Peyer's patch (tissue), 4 donors: ENCODE measurements at regions not wholly inside any gene's neighbourhood (a gene's known extent, or its start where the extent isn't known, plus 50 kb on each side); places are given as distances from the start of the nearest gene placed in this dataset.

Experiments
- DNase-seq, 3 donors: peaks; one replicate each; pipeline ENCODE4 v3.0.0-alpha.2; 2017 to 2019
- H3K27ac ChIP-seq, 4 donors: fragments of 200-600 bp; sonication (generic); one replicate each; pipeline ENCODE4 v1.5.1; 2016 to 2019
- H3K27me3 ChIP-seq, 2 donors: fragments of 200-600 bp; sonication (generic); one replicate each; pipeline ENCODE4 v1.5.1; 2019
- H3K36me3 ChIP-seq, 3 donors: fragments of 200-600 bp; sonication (generic); one replicate each; pipeline ENCODE4 v1.5.1; 2016 to 2019
- H3K4me1 ChIP-seq, 4 donors: fragments of 200-600 bp; sonication (generic); one replicate each; pipeline ENCODE4 v1.5.1; 2016 to 2019
- H3K4me3 ChIP-seq, 4 donors: fragments of 200-600 bp; sonication (generic); 1 replicate in 3 of 4; 2 replicates in 1 of 4; pipeline ENCODE4 v1.5.1; 2016 to 2019; ENCODE audit warnings: mild to moderate bottlenecking in 1 of 4
- H3K9me3 ChIP-seq, 4 donors: fragments of 200-600 bp; sonication (generic); one replicate each; pipeline ENCODE4 v1.5.1; 2016 to 2019; ENCODE audit warnings: mild to moderate bottlenecking in 1 of 4
- CTCF ChIP-seq, 6 experiments: fragments of 450-650 bp in 4 of 6; fragments of 200-600 bp in 2 of 6; sonication (generic) in 1 of 6; IDR thresholded peaks; one replicate each; pipeline ENCODE4 v1.5.1; 2017 to 2019; ENCODE audit warnings: antibody characterized with exemption in 6 of 6, mild to moderate bottlenecking in 3 of 6, moderate library complexity in 1 of 6
- POLR2A ChIP-seq, 2 donors: fragments of 450-650 bp; IDR thresholded peaks; one replicate each; pipeline ENCODE4 v1.5.1; 2017; ENCODE audit warnings: antibody characterized with exemption in 2 of 2, mild to moderate bottlenecking in 2 of 2, moderate library complexity in 2 of 2

DNA sequence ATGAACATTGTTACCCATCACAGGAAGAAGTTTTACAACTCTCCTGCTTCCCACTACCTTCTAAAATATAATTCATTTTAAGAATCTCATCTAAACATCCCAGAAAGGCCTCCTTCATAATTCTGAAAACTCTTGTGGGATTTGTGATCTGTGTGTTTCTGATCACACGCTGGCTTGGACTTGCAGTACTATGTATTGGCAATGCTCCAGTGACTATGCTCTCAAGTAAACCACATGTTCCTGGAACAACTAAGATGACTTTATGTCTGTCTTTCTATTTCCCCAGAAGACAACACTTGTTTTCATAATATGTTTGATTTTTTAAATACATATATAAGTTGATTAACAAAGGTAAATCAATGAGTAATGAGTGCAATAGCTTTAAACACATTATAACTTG is 376.6 kb upstream of the NETO1 start:
- Histone ChIP-seq H3K27ac (no peak overlapping the region), H3K4me1 (no peaks in the 10 kb centered on the region), H3K36me3 (no peaks in the 10 kb centered on the region), H3K4me3 (no peak overlapping the region), H3K9me3 (peaks cover 0 to 4% (median 0%) of the 10 kb centered on the region in 4 donors), H3K27me3 (no peaks in the 10 kb centered on the region)
- TF ChIP-seq CTCF (IDR thresholded peaks at IDR 0.05) (no peak), POLR2A (IDR thresholded peaks at IDR 0.05) (no peak)
- DNase-seq = no peak

- Histone ChIP-seq H3K27ac (no peak overlapping the region), H3K36me3 (no peaks in the 10 kb centered on the region), H3K9me3 (peaks cover 0 to 4% (median 0%) of the 10 kb centered on the region in 4 donors), H3K4me1 (no peaks in the 10 kb centered on the region), H3K27me3 (no peaks in the 10 kb centered on the region), H3K4me3 (no peak overlapping the region)
- no peak for TF ChIP-seq CTCF (IDR thresholded peaks at IDR 0.05)
- no peak for DNase-seq
Observed at GRCh38 chr18:73240899-73241298, 373.1 kb upstream of the NETO1 start.

DNA sequence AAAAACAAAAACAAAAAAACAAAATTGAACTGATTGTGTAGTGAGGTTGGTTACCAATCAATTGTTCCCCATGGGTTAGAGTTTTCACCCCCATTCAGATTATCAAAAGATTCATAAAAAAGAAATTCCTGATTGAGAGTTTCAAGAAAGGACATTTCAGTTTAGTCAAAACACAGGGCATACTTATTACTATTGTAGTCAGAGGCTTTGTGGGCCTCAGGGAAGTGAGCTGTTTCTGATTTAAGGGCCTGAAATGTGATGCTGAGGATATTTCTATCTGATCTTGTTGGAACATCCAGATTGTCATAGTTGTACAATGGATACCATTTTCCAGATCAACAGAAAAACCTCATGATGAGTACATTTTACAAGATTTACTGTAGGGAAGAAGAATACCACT is 368.1 kb upstream of the NETO1 start:
- TF ChIP-seq CTCF (IDR thresholded peaks at IDR 0.05) (no peak), POLR2A (IDR thresholded peaks at IDR 0.05) (no peak)
- DNase-seq = no peak
- Histone ChIP-seq H3K36me3 (no peaks in the 10 kb centered on the region), H3K4me3 (no peak overlapping the region), H3K4me1 (no peaks in the 10 kb centered on the region), H3K9me3 (no peaks in the 10 kb centered on the region), H3K27ac (no peak overlapping the region), H3K27me3 (no peaks in the 10 kb centered on the region)

DNA sequence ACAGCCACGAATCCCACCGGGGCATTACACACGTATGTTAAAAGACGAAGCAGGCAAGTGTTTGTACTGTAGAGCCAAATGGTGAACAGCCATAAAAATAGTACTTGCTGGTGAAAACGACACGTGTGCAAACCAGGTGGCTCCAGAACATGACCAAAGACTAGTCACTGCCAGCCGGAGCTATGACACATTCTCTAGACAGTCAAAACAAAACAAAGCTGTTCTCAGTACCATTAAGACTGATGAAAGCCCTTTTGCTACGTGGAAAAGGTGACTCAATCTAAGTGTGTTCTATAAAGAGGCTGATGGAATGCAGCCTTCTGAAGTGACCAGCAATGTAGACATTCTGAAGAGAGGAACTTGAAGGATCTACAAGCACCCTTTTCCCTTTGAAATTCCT is 367.7 kb upstream of the NETO1 start:
- Histone ChIP-seq H3K4me3 (no peak overlapping the region), H3K36me3 (no peaks in the 10 kb centered on the region), H3K27me3 (no peaks in the 10 kb centered on the region), H3K27ac (no peak overlapping the region), H3K9me3 (no peaks in the 10 kb centered on the region), H3K4me1 (no peaks in the 10 kb centered on the region)
- no peak for DNase-seq
- TF ChIP-seq CTCF (IDR thresholded peaks at IDR 0.05) (no peak), POLR2A (IDR thresholded peaks at IDR 0.05) (no peak)

DNA sequence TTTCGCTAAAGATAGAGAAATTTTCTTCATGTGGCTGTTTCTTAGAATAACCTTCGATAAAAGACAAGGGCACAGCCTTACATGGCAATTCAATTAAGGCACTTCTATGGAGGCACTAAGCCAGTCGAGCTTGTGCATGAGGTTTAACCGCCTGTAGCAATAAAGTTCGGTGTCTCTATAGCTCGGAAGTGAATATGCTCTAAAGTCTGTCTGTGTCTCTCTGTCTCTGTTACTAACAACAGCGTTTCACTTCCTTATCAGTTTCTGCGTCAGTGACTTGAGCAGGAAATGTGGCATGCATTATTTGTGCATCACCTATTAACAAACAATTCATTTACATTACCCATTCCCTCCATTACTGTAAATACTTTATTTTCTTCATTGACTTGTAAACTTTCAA is 365.1 kb upstream of the NETO1 start:
- H3K4me3 ChIP-seq = no peak overlapping the region
- H3K27me3 ChIP-seq = no peaks in the 10 kb centered on the region
- no peak for DNase-seq
- no peaks in the 10 kb centered on the region for H3K4me1 ChIP-seq
- no peaks in the 10 kb centered on the region for H3K36me3 ChIP-seq
- H3K9me3 ChIP-seq = no peaks in the 10 kb centered on the region
- no peak for TF ChIP-seq POLR2A (IDR thresholded peaks at IDR 0.05)
- H3K27ac ChIP-seq = no peak overlapping the region

GRCh38 chr18:73220663-73221062 is 352.9 kb upstream of the NETO1 start:
- no peak for DNase-seq
- H3K27me3 ChIP-seq = no peaks in the 10 kb centered on the region
- peaks cover 0 to 8% (median 0%) of the 10 kb centered on the region in 4 donors for H3K9me3 ChIP-seq
- H3K27ac ChIP-seq = no peak overlapping the region
- no peak overlapping the region for H3K4me3 ChIP-seq
- no peaks in the 10 kb centered on the region for H3K36me3 ChIP-seq
- no peaks in the 10 kb centered on the region for H3K4me1 ChIP-seq
- TF ChIP-seq CTCF (IDR thresholded peaks at IDR 0.05) = no peak
- no peak for TF ChIP-seq POLR2A (IDR thresholded peaks at IDR 0.05)
